Stimulated activated CD8-positive, alpha-beta memory T cell treated with anti-CD3 and anti-CD28 coated beads, Interleukin-15, amount 100 ng/mL, for 48 hours (primary cell): ENCODE measurements at regions not wholly inside any gene's neighbourhood (a gene's known extent, or its start where the extent isn't known, plus 50 kb on each side); places are given as distances from the start of the nearest gene placed in this dataset.

ENCODE experiments used
- DNase-seq, 2 donors: peaks; one replicate each; pipeline ENCODE4 v3.0.0-alpha.2; 2020; ENCODE audit warnings: low read depth in 2 of 2

GRCh38 chr2:30368258-30368657 lies 78.8 kb upstream of the LCLAT1 start:
- DNase-seq, result no peak

DNA sequence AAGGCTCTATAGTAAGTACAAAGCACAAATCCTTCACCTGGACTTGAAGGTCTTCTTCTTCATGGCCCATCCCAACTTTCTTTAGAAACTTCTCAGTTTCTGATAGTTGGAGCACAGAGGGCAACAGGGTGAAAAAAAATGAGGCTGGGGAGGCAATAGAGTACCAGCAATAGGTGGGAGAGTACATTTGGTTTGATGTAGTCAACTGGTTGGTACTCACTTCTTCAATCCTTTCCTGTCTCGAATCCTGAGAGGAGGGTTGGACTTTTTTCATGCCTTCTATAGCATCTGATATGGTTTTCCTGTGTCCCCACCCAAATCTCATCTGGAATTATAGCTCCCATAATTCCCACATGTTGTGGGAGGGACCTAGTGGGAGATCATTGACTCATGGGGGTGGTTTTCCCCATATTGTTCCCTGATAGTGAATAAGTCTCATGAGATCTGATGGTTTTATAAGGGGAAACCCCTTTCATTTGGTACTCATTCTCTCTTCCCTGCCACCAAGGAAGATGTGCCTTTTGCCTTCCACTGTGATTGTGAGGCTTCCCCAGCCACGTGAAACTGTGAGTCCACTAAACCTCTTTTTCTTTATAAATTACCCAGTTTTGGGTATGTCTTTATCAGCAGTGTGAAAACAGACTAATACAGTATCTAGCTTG lies 75.9 kb upstream of the LCLAT1 start:
- DNase-seq, result no peak

- no peak for DNase-seq
Measured at GRCh38 chr2:30371772-30372373, 75.2 kb upstream of the LCLAT1 start.

DNA sequence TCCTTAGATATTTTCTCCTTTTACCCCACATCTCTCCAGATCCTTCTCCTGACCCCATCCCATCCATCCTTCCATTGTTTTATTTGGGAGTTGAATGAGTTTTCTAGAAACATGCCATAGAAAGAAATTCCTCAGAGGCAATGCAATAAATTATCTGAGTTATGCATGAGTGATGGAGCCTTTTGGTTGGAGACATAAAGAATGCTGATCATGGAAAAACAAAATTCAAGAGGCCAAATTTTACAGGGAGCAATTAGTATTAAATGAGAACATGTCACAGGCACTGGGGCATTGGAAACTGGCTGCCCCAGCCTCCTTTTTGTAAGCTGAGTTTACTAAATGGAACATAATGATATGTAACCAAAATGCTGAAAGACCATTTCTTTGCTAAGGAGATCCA lies 74.2 kb upstream of the LCLAT1 start:
- no peak for DNase-seq

GRCh38 chr2:30373881-30374302 lies 73.2 kb upstream of the LCLAT1 start:
- DNase-seq, result no peak

DNA sequence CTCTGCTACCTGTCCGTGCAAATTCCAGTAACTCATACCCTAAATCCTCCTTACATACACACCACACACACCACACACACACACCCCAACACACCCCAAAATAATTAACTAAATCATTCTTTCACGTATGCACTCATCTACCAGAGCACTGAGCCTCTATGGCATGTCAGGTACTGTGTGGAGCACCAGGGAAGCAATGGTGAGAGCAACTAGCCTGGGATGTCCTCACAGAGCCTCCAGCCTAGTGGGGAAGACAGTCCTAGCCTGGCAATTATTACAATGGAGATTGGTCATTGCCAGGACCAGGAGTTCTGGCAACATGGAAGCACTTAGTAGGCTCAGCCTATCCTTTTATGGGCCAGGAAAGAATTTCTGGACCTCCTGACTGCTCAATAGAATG lies 72.7 kb upstream of the LCLAT1 start:
- DNase-seq, result no peak

GRCh38 chr2:30375915-30376314 lies 71.1 kb upstream of the LCLAT1 start:
- DNase-seq, result no peak

DNA sequence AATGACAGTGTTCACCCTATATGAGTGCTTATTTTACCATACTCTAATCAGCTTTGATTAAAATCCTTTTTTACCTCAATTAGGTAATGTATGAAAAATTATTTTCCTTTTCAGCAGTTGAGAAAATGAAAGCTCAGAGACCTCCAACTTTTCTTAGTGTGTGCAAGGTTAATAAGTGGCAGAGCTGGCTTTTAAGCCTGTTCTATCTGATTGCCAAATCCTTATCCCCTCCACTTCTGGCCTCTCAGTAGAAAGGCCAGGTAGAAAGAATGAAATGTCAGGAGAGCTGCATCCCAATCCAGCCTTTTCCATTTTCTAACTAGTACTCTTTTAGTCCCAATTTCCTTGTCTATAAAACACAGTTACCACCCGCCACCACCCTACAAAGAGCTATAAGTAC lies 67.6 kb upstream of the LCLAT1 start:
- DNase-seq, result no peak

DNA sequence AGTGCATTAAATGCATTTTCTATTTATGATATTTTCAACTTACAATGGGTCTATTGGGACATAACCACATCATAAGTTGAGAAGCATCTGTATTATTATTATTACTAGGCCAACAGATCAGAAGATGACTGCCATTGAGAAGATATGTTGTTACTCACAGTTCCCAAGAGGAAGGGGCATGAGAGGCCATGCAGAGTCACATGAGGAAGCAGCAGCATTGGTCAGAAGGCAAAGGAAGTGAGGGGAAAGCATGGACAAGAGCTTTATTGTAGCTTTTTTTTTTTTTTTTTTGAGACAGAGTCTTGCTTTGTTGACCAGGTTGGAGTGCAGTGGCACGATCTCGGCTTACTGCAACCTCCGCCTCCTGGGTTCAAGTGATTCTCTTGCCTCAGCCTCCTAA lies 66.2 kb upstream of the LCLAT1 start:
- DNase-seq, result no peak

DNA sequence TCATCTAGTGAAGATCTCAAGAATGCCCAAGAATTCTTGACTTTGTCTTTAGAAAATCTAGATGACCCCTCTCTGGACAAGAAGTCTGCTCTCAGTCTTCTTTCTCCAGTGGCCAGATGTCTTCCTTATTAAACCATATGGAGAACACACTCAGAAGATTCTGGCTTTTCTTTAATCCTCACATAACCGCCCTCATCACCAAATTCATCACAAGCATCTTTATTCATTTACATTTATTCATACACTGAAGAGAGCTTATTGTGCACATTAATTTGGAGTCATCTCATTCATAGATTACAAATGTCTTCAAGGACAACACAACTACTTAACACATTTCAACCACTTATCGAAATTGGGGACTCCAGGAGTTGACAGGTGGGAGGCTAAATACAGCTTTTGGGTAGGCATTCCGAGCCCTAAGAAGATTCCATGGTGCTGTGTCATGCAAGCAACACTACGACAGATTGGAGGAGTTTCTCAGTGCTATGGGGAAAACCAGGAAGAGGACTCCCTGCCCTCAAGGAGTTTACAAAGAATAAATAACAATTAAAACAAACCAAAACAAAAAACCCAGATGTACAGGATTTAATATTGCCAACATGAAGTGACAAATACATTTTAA lies 64.8 kb upstream of the LCLAT1 start:
- no peak for DNase-seq

DNA sequence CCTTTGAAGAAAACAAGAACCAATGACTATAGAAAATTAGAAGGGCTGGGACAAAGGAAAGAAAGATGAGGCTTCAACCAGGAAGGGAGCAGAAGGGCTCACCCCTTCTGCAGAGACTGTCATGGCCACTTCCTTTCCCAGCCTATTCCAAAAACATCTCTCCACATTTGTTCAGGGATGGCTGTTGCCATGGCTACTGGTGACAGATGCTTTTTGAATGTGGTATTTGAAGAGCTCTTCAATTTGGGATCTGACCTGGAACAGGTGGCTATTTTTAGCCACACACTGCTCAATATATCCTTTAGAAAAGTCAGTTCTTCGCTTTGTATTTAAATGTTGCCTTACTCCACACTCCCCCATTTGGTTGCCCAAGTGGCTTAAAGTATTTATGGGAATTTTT lies 64.1 kb upstream of the LCLAT1 start:
- DNase-seq, result no peak

DNA sequence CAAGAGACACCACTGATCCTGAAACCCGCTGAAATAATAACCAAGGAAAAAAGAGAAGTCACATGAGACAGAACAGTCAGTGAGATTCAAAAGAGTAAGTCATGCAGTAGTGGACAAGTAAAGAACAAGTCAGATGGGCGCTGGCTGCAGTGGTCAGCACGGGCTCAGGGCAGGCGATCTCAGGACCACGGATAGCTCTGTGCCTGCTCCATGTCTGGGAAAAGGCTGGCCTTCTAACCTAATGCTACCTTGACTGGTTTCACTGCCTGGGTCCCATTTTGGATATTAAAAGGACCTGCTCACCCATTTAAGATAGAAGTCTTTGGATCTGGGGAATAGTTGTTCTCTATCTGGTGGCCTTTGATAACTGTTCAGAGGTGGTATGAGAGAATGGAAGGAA lies 61.7 kb upstream of the LCLAT1 start:
- no peak for DNase-seq

DNA sequence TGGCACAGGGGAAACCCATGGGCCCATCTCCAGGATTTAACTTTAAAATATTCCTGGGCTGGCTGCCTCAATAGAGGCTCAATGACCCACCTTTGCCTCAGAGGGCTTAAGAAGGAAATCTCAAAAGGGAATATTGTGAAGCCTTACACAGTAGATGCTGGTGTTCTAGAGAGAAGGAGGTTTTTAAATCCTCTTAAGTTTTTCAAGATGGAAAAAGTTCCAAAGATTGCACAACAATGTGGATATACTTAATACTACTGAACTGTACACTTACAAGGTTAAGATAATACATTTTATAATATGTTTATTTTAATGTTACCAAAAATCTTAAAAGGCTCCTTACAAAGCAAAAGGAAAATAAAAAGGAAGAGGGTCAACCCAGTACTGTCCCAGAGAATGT lies 54.9 kb upstream of the LCLAT1 start:
- no peak for DNase-seq

DNA sequence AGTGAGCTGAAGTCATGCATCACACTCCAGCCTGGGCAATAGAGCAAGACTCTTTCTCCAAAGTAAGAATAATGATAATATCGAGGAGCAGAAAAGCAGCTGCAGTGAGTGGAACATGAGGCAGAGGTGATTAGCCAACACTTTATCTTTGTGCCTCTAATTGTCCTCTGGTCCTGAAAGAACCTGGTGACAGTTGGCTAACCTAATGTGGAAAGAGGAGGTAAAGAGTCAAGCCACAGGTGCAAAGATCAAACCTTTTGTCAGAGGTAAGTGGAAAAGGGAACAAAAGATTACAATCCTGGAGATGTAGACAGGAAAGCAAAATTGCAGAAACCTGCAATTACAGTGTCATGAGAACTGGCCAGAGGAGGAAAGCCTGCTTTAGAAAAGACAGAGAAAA lies 53.5 kb upstream of the LCLAT1 start:
- no peak for DNase-seq

DNA sequence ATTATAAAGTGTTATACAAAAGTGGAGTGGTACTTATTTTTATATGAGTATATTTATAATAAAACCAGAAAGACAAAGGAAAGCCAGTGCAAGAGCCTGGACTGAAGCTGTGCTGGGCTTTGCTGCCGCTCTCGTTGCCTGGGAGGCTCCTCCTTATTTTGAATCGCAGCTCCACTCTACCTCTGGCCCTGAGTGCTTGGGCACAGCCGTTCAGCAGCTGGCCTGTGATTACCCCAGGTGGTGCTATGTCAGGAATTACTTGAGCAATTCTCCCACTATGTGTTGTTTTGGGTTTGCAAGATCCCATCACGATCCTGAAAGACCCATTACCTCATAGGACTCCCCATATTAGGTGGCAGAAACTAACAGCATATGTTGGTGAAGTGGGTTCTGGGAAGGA lies 53.0 kb upstream of the LCLAT1 start:
- no peak for DNase-seq

DNA sequence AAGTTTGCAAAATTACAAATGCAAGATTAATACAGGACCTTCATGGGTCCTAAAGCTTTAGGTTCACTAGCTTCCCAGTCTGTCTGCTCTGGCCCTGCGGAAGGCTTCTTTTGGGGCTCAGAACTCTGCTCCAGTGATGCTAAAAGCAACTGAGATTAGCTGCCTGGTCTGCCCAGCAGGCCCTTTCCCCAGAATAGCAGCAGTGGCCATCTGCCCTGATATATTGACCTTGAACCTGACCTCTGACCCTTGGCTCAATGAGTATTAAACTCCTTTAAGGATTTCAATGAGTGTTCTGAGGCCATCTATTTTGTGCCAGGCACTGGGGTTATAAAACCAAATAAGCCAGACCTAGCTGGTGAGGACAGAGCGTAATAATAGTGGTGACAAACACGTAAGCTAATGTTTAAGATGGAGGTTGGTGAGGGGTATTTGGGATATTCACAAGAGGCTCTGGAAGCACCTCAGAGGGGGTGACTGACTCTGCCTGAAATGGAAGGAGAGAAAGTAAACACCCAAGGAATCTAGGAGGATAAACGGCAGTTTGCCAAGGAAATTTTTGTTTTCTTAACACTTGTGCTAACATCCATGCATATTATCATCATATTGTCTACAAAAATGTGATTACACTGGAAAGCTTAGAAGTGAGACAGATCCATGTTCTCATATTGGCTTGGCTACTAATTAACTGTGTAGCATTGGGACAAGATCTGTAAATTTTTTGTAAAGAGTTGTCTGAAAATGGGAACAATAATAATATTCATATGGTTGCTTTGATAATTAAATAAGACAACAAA lies 50.4 kb upstream of the LCLAT1 start:
- no peak for DNase-seq
